Breast epithelium (tissue), 3 donors: ENCODE measurements at regions not wholly inside any gene's neighbourhood (a gene's known extent, or its start where the extent isn't known, plus 50 kb on each side); places are given as distances from the start of the nearest gene placed in this dataset.

Experiments used
- CTCF ChIP-seq, 3 donors: fragments of 450-650 bp; IDR thresholded peaks; one replicate each; pipeline ENCODE4 v1.5.1; 2016 to 2017; ENCODE audit warnings: antibody characterized with exemption in 3 of 3, mild to moderate bottlenecking in 3 of 3, moderate library complexity in 3 of 3
- POLR2A ChIP-seq: fragments of 450-650 bp; IDR thresholded peaks from one replicate; pipeline ENCODE4 v1.6.1; 2016; ENCODE audit warnings: antibody characterized with exemption, mild to moderate bottlenecking, moderate library complexity
- POLR2AphosphoS5 ChIP-seq, 3 donors: sonication (generic); formaldehyde crosslinking; IDR thresholded peaks; one replicate each; pipeline ENCODE4 v1.6.1; 2017; ENCODE audit warnings: antibody characterized with exemption in 3 of 3

- TF ChIP-seq CTCF (IDR thresholded peaks at IDR 0.05) = no peak
- TF ChIP-seq POLR2AphosphoS5 (IDR thresholded peaks at IDR 0.05) = no peak
- no peak for TF ChIP-seq POLR2A
Observed at GRCh38 chrX:45660477-45660876, 459.8 kb upstream of the DIPK2B start.
